ENCODE measurements at regions not wholly inside any gene's neighbourhood (a gene's known extent, or its start where the extent isn't known, plus 50 kb on each side); places are given as distances from the start of the nearest gene placed in this dataset.

- TF ChIP-seq CTCF (IDR thresholded peaks at IDR 0.05) (no peak), POLR2A (IDR thresholded peaks at IDR 0.05) (no peak)
These were observed 455.7 kb downstream of the RAB38 start for GRCh38 chr11:87719326-87720073.

All from heart left ventricle (tissue), 13 donors.